Caco-2 (cell line): ENCODE measurements at regions not wholly inside any gene's neighbourhood (a gene's known extent, or its start where the extent isn't known, plus 50 kb on each side); places are given as distances from the start of the nearest gene placed in this dataset.

Source experiments
- BruUV-seq: library from RNA; stranded (reverse); fragments of 400-500 nt; replicated peaks from 2 replicates; lab custom pipeline; 2021; lab: Mats Ljungman, UMichigan
- CTCF ChIA-PET: fragments of 300-600 bp; sonication (Branson Sonifier 250); formaldehyde crosslinking; loops from one replicate; lab custom pipeline; 2022; ENCODE audit warnings: antibody characterized with exemption; lab: Charles Lee
- POLR2A ChIA-PET: fragments of 300-600 bp; sonication (Branson Sonifier 250); formaldehyde crosslinking; loops from one replicate; lab custom pipeline; 2022; ENCODE audit warnings: antibody characterized with exemption; lab: Charles Lee
- DNase-seq, 2 experiments: peaks; one replicate each; pipeline versions ENCODE4 v3.0.0 to v3.0.0-alpha.2; 2020 to 2022
- H3K27me3 ChIP-seq: replicated peaks from 2 replicates; pipeline ENCODE4 v1.6.0; 2011; ENCODE audit warnings: low read length; ENCODE audit not compliant: control insufficient read depth, insufficient read depth
- H3K36me3 ChIP-seq: 2 replicates; pipeline ENCODE4 v1.5.1; 2011; ENCODE audit warnings: low read length; ENCODE audit not compliant: control insufficient read depth, insufficient read depth
- H3K4me1 ChIP-seq: fragments of 250-450 bp; sonication (Bioruptor Pico); 2 replicates; pipeline ENCODE4 v1.5.1; 2020; ENCODE audit warnings: mild to moderate bottlenecking
- H3K4me3 ChIP-seq: 2 replicates; pipeline ENCODE4 v1.5.1; 2011; ENCODE audit warnings: low read depth, mild to moderate bottlenecking, control low read depth, low read length
- H3K9me3 ChIP-seq: fragments of 250-450 bp; sonication (Bioruptor Pico); 2 replicates; pipeline ENCODE4 v1.5.1; 2020; ENCODE audit warnings: mild to moderate bottlenecking, moderate library complexity
- H3K27ac Mint-ChIP-seq: one replicate; pipeline ENCODE4 v1.8.0; 2022; ENCODE audit warnings: mixed read lengths; ENCODE audit not compliant: unreplicated experiment
- H3K27me3 Mint-ChIP-seq: one replicate; pipeline ENCODE4 v1.8.0; 2022; ENCODE audit warnings: mixed read lengths; ENCODE audit not compliant: insufficient read depth, unreplicated experiment
- H3K36me3 Mint-ChIP-seq: one replicate; pipeline ENCODE4 v1.8.0; 2022; ENCODE audit warnings: mild to moderate bottlenecking, mixed read lengths; ENCODE audit not compliant: insufficient read depth, unreplicated experiment
- H3K4me1 Mint-ChIP-seq: one replicate; pipeline ENCODE4 v1.8.0; 2022; ENCODE audit warnings: low read depth, mixed read lengths; ENCODE audit not compliant: unreplicated experiment
- H3K4me3 Mint-ChIP-seq: one replicate; pipeline ENCODE4 v1.8.0; 2022; ENCODE audit warnings: mild to moderate bottlenecking, moderate library complexity, mixed read lengths; ENCODE audit not compliant: unreplicated experiment
- H3K9me3 Mint-ChIP-seq: one replicate; pipeline ENCODE4 v1.8.0; 2022; ENCODE audit warnings: mixed read lengths; ENCODE audit not compliant: unreplicated experiment
- CTCF ChIP-seq, 2 experiments: fragments of 200-600 bp in 1 of 2; IDR thresholded peaks; 1 replicate in 1 of 2; 2 replicates in 1 of 2; pipeline versions ENCODE4 v1.5.1 to v1.8.0; 2011 to 2022; ENCODE audit warnings: antibody characterized with exemption in 1 of 2, control low read depth in 1 of 2, inconsistent platforms in 1 of 2, low read depth in 1 of 2, low read length in 1 of 2, mild to moderate bottlenecking in 1 of 2, moderate library complexity in 1 of 2; ENCODE audit not compliant: insufficient read depth in 1 of 2, severe bottlenecking in 1 of 2, unreplicated experiment in 1 of 2
- intact Hi-C: fragments of 100-400 bp; cut with micrococcal nuclease; formaldehyde crosslinking; loops from one replicate; pipeline ENCODE4 v1.10.0; 2022; ENCODE audit not compliant: unreplicated experiment

- ChIA-PET POLR2A (no interaction called here), CTCF (no interaction called here)
- no peaks in the 10 kb centered on the region for H3K9me3 ChIP-seq
- H3K36me3 ChIP-seq = no peaks in the 10 kb centered on the region
- H3K4me1 ChIP-seq = peaks cover 20% of the 10 kb centered on the region
- Mint-ChIP-seq H3K27me3 (no peaks in the 10 kb centered on the region), H3K4me3 (no peak overlapping the region), H3K36me3 (no peaks in the 10 kb centered on the region), H3K9me3 (no peaks in the 10 kb centered on the region), H3K4me1 (peaks cover 10% of the 10 kb centered on the region), H3K27ac (no peak overlapping the region)
- no TSS peak for BruUV-seq
- no peak for TF ChIP-seq CTCF (IDR thresholded peaks at IDR 0.05; ENCODE audit: insufficient read depth in 1 of 2, low read depth in 1 of 2, low read length in 1 of 2, severe bottlenecking in 1 of 2, unreplicated experiment in 1 of 2)
- no peak for DNase-seq
- H3K4me3 ChIP-seq = no peak overlapping the region
- intact Hi-C loops = no loop called here
- H3K27me3 ChIP-seq = no peaks in the 10 kb centered on the region
Measured at GRCh38 chr1:58934706-58935105, 150.9 kb upstream of the JUN start.

- Mint-ChIP-seq H3K36me3 (no peaks in the 10 kb centered on the region), H3K27ac (no peak overlapping the region), H3K9me3 (no peaks in the 10 kb centered on the region), H3K4me3 (no peak overlapping the region), H3K27me3 (no peaks in the 10 kb centered on the region), H3K4me1 (peaks cover 6% of the 10 kb centered on the region)
- Histone ChIP-seq H3K27me3 (no peaks in the 10 kb centered on the region), H3K36me3 (no peaks in the 10 kb centered on the region), H3K9me3 (no peaks in the 10 kb centered on the region), H3K4me1 (peaks cover 7% of the 10 kb centered on the region; the same call in 1 of the 2 replicates), H3K4me3 (no peak overlapping the region)
- POLR2A ChIA-PET = no interaction called here
- DNase-seq = no peak
- intact Hi-C loops = no loop called here
- TF ChIP-seq CTCF (IDR thresholded peaks at IDR 0.05; ENCODE audit: insufficient read depth in 1 of 2, low read depth in 1 of 2, low read length in 1 of 2, severe bottlenecking in 1 of 2, unreplicated experiment in 1 of 2) = no peak
- CTCF ChIA-PET = no interaction called here
- BruUV-seq = no TSS peak
Measured at GRCh38 chr1:58936973-58937372, 153.1 kb upstream of the JUN start.

GRCh38 chr1:58939146-58939545, 155.3 kb upstream of the JUN start:
- intact Hi-C loops = no loop called here
- H3K4me1 Mint-ChIP-seq = no peaks in the 10 kb centered on the region

More at GRCh38 chr1:58939146-58939545, 155.3 kb upstream of the JUN start:
- no peaks in the 10 kb centered on the region for H3K4me1 ChIP-seq
- no peaks in the 10 kb centered on the region for H3K36me3 Mint-ChIP-seq
- DNase-seq = no peak
- no peaks in the 10 kb centered on the region for H3K9me3 ChIP-seq
- no peak overlapping the region for H3K27ac Mint-ChIP-seq
- TF ChIP-seq CTCF (IDR thresholded peaks at IDR 0.05; ENCODE audit: insufficient read depth in 1 of 2, low read depth in 1 of 2, low read length in 1 of 2, severe bottlenecking in 1 of 2, unreplicated experiment in 1 of 2) = no peak
- no peak overlapping the region for H3K4me3 Mint-ChIP-seq
- no peaks in the 10 kb centered on the region for H3K9me3 Mint-ChIP-seq
- POLR2A ChIA-PET = interaction anchor here (0.7 kb wide), 1 partner anchor 559 kb away, joined by 6 read pairs; no protein-coding TSS in a partner anchor
- BruUV-seq = no TSS peak
- H3K4me3 ChIP-seq = no peak overlapping the region
- no peaks in the 10 kb centered on the region for H3K27me3 ChIP-seq
- CTCF ChIA-PET = no interaction called here
- H3K36me3 ChIP-seq = no peaks in the 10 kb centered on the region
- no peaks in the 10 kb centered on the region for H3K27me3 Mint-ChIP-seq
